GM18861 (cell line): ENCODE measurements at regions not wholly inside any gene's neighbourhood (a gene's known extent, or its start where the extent isn't known, plus 50 kb on each side); places are given as distances from the start of the nearest gene placed in this dataset.

Experiments used
- ATAC-seq: cut with Tn5 transposase; IDR thresholded peaks from one replicate; pipeline ENCODE4 v1.9.1; 2021; ENCODE audit not compliant: unreplicated experiment

- no peak for ATAC-seq
These were observed 264.2 kb downstream of the ZSWIM6 start for GRCh38 chr5:61596265-61596664.

- no peak for ATAC-seq
These were observed 265.6 kb downstream of the ZSWIM6 start for GRCh38 chr5:61597684-61598083.

- no peak for ATAC-seq
These were observed 266.1 kb downstream of the ZSWIM6 start for GRCh38 chr5:61598126-61598525.

- no peak for ATAC-seq
These were observed 267.5 kb downstream of the ZSWIM6 start for GRCh38 chr5:61599370-61600122.

- no peak for ATAC-seq
These were observed 268.0 kb downstream of the ZSWIM6 start for GRCh38 chr5:61600123-61600444.

- no peak for ATAC-seq
These were observed 269.0 kb downstream of the ZSWIM6 start for GRCh38 chr5:61600945-61601511.

GRCh38 chr5:61603211-61603908 is 271.3 kb downstream of the ZSWIM6 start:
- no peak for ATAC-seq

- ATAC-seq: no peak
These were observed 272.3 kb downstream of the ZSWIM6 start for GRCh38 chr5:61604076-61605025.

- ATAC-seq: no peak
These were observed 278.0 kb downstream of the ZSWIM6 start for GRCh38 chr5:61609840-61610677.

GRCh38 chr5:61610678-61611024 is 278.6 kb downstream of the ZSWIM6 start:
- no peak for ATAC-seq

- no peak for ATAC-seq
These were observed 280.4 kb downstream of the ZSWIM6 start for GRCh38 chr5:61612431-61612830.

GRCh38 chr5:61613679-61614078 is 281.6 kb downstream of the ZSWIM6 start:
- no peak for ATAC-seq

GRCh38 chr5:61614606-61615005 is 282.5 kb downstream of the ZSWIM6 start:
- ATAC-seq: no peak

GRCh38 chr5:61617039-61617438 is 285.0 kb downstream of the ZSWIM6 start:
- ATAC-seq: no peak

- no peak for ATAC-seq
These were observed 286.0 kb downstream of the ZSWIM6 start for GRCh38 chr5:61617995-61618525.

GRCh38 chr5:61618577-61618976 is 286.5 kb downstream of the ZSWIM6 start:
- ATAC-seq: no peak

GRCh38 chr5:61619289-61619688 is 287.2 kb downstream of the ZSWIM6 start:
- ATAC-seq: no peak

- ATAC-seq: no peak
These were observed 287.9 kb downstream of the ZSWIM6 start for GRCh38 chr5:61619777-61620518.

- no peak for ATAC-seq
These were observed 288.7 kb downstream of the ZSWIM6 start for GRCh38 chr5:61620699-61621182.
